ENCODE measurements at regions not wholly inside any gene's neighbourhood (a gene's known extent, or its start where the extent isn't known, plus 50 kb on each side); places are given as distances from the start of the nearest gene placed in this dataset.
A peak's percentile ranks its signal among the peaks of the same experiment; 100 is the strongest.
"Not testable (repeated sequence)": the region's sequence is repeated elsewhere in the genome, so short reads cannot be mapped to it uniquely, and the experiment has no call there.

GRCh38 chr1:229119876-229120275 is 151.0 kb upstream of the RAB4A start:
- no peak for DNase-seq

GRCh38 chr1:229121845-229122436 is 149.0 kb upstream of the RAB4A start:
- no peak for DNase-seq

- DNase-seq, result no peak
These were observed 148.3 kb upstream of the RAB4A start for GRCh38 chr1:229122606-229123005.

- DNase-seq, result no peak
These were observed 146.8 kb upstream of the RAB4A start for GRCh38 chr1:229124116-229124515.

GRCh38 chr1:229124520-229125124 is 146.3 kb upstream of the RAB4A start:
- DNase-seq, result no peak

GRCh38 chr1:229127301-229127700 is 143.6 kb upstream of the RAB4A start:
- peak; percentile 12 for DNase-seq

- DNase-seq, result no peak
These were observed 142.8 kb upstream of the RAB4A start for GRCh38 chr1:229128066-229128608.

GRCh38 chr1:229129301-229130027 is 141.4 kb upstream of the RAB4A start:
- DNase-seq, result no peak

GRCh38 chr1:229130028-229130668 is 140.8 kb upstream of the RAB4A start:
- DNase-seq, result no peak

GRCh38 chr1:229131243-229132105 is 139.4 kb upstream of the RAB4A start:
- no peak for DNase-seq

GRCh38 chr1:229132106-229132443 is 138.8 kb upstream of the RAB4A start:
- no peak for DNase-seq

GRCh38 chr1:229132706-229133105 is 138.2 kb upstream of the RAB4A start:
- DNase-seq, result no peak

GRCh38 chr1:229133151-229133550 is 137.8 kb upstream of the RAB4A start:
- DNase-seq, result peak; percentile 29

- no peak for DNase-seq
These were observed 137.1 kb upstream of the RAB4A start for GRCh38 chr1:229133811-229134210.

- not testable (repeated sequence) for DNase-seq
These were observed 136.3 kb upstream of the RAB4A start for GRCh38 chr1:229134381-229135217.

GRCh38 chr1:229135773-229136172 is 135.1 kb upstream of the RAB4A start:
- no peak for DNase-seq

GRCh38 chr1:229136822-229137221 is 134.1 kb upstream of the RAB4A start:
- no peak for DNase-seq

GRCh38 chr1:229137271-229137670 is 133.6 kb upstream of the RAB4A start:
- DNase-seq, result no peak

GRCh38 chr1:229138058-229138457 is 132.9 kb upstream of the RAB4A start:
- DNase-seq, result no peak

GRCh38 chr1:229139331-229140118 is 131.4 kb upstream of the RAB4A start:
- peak; percentile 45 for DNase-seq

- DNase-seq, result no peak
These were observed 130.9 kb upstream of the RAB4A start for GRCh38 chr1:229140119-229140396.
